Activated naive CD4-positive, alpha-beta T cell treated with anti-CD3 and anti-CD28 coated beads, Interleukin-2, amount 50 U/mL, for 72 hours (primary cell): ENCODE measurements at regions not wholly inside any gene's neighbourhood (a gene's known extent, or its start where the extent isn't known, plus 50 kb on each side); places are given as distances from the start of the nearest gene placed in this dataset.

Experiments used
- ATAC-seq, 2 donors: fragments of 150-1000 bp; cut with Tn5 transposase; 2 replicates each; pipeline ENCODE4 v1.10.0; 2021; ENCODE audit warnings: mild to moderate bottlenecking in 2 of 2, moderate library complexity in 2 of 2
- DNase-seq, 2 donors: peaks; one replicate each; pipeline ENCODE4 v3.0.0; 2021 to 2022; ENCODE audit warnings: low spot score in 2 of 2
- H3K27ac Mint-ChIP-seq, 2 donors: one replicate each; pipeline ENCODE4 v1.8.0; 2022; ENCODE audit warnings: mild to moderate bottlenecking in 2 of 2, mixed read lengths in 2 of 2
- H3K36me3 Mint-ChIP-seq, 2 donors: one replicate each; pipeline ENCODE4 v1.8.0; 2022; ENCODE audit warnings: mixed read lengths in 2 of 2
- H3K9me3 Mint-ChIP-seq, 2 donors: one replicate each; pipeline ENCODE4 v1.8.0; 2022; ENCODE audit warnings: mixed read lengths in 2 of 2

DNA sequence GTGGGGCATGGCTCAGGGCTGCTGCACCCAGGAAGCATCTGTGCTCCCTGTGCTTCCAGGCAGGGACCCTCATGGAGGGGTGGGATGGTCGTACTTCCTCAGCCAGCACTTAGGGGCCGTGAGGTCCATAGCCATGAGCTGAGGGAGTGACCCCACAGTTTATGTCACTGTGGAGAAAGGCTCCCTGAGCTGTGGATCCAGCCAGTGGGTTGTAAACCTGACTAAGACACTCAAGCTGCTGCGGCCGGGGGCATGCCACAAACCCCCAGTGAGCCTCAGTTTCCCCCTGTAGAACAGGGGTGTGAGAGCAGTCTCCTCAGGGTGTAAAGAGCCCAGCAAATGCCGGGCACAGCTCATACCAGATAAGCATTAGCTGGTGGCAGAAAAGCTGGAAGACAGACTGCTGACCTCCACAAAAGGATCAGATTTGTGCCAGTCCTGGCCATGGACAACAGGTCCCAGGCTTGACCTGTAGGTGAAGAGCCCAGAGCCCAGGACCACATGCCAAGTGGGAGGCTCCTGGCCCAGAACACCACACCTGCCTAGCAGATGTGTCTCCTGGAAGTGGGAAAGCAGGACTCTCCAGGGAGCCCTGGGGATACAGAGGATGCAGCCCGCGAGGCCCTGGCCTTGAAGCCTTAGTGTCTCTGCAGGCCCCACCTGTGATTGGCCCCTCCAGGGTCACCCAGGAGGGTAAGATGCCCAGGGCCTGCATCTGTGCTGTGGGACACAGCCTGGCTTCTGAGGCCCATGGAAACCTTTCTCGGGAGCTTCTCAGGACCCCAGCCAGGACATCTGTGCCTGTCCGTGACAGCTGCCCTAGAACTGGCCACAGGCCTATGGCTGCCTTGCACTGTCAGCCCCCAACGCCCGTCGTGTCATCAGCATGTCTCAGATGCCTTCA, 78.1 kb upstream of the RET start:
- ATAC-seq (no peak), DNase-seq (no peak)
- Mint-ChIP-seq H3K9me3 (no peaks in the 10 kb centered on the region), H3K36me3 (no peaks in the 10 kb centered on the region), H3K27ac (no peak overlapping the region)

DNA sequence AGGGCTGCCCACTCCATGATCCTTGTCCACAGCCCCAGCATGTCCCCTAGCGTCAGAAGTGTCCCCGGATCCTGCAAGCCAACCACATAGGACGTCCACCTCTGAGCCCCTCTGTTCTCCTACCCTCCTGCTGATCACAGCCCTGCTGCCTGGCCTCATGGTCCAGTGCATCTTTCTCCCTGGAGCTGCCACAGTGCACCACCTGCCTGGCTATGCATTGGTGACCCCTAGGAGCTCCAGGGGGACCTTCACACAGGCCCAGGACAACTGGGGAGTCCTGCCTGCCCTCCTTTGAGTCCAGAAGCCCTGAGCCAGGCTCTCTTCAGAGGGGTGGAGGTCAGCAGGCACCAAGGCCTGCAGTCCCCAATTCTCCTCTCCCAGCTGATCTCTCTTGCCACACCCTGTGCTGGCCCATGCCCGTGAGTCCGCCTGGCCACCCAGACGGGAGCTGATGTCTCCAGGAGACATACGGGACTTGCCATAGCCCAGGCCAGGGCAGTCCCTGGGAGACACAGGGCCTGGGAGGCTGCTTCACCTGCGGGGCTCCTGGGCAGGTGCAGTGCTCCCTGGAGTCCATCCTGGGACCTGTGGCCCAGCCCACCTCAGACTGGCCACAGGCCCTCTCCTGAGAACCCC, 77.4 kb upstream of the RET start:
- H3K27ac Mint-ChIP-seq, result no peak overlapping the region
- ATAC-seq (no peak), DNase-seq (no peak)
- no peaks in the 10 kb centered on the region for H3K36me3 Mint-ChIP-seq
- no peaks in the 10 kb centered on the region for H3K9me3 Mint-ChIP-seq

- no peaks in the 10 kb centered on the region for H3K9me3 Mint-ChIP-seq
- H3K36me3 Mint-ChIP-seq, result no peaks in the 10 kb centered on the region
- ATAC-seq (no peak), DNase-seq (no peak)
- no peak overlapping the region for H3K27ac Mint-ChIP-seq
Observed at GRCh38 chr10:43000021-43000411, 76.9 kb upstream of the RET start.

GRCh38 chr10:43000651-43001426, 76.0 kb upstream of the RET start:
- no peak for ATAC-seq
- Mint-ChIP-seq H3K36me3 (no peaks in the 10 kb centered on the region), H3K27ac (no peak overlapping the region), H3K9me3 (no peaks in the 10 kb centered on the region)
- DNase-seq, result no peak

DNA sequence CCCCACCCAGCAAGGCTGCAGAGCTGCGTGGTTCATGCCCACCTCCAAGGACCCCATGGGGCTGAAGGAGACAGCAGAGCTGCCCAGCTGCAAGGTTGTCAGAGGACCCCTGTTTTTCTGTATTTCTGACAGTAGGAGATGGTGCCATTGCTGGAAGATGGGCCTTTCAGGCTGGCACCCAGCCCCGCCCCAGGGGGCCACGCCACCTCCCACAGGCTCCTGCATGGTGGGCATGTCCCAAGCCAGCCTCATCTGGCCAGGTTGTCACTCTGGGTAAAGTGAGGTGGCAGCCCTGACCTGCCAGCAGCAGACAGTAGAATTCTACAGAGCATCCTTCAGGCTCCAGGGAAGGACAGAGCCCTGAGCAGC, 75.5 kb upstream of the RET start:
- H3K36me3 Mint-ChIP-seq, result no peaks in the 10 kb centered on the region
- DNase-seq, result no peak
- H3K9me3 Mint-ChIP-seq, result no peaks in the 10 kb centered on the region
- ATAC-seq, result no peak
- no peak overlapping the region for H3K27ac Mint-ChIP-seq

- Mint-ChIP-seq H3K36me3 (no peaks in the 10 kb centered on the region), H3K27ac (no peak overlapping the region), H3K9me3 (no peaks in the 10 kb centered on the region)
- ATAC-seq (no peak), DNase-seq (no peak)
Observed at GRCh38 chr10:43002596-43002995, 74.3 kb upstream of the RET start.

GRCh38 chr10:43006490-43006889, 70.4 kb upstream of the RET start:
- Mint-ChIP-seq H3K36me3 (no peaks in the 10 kb centered on the region), H3K9me3 (no peaks in the 10 kb centered on the region), H3K27ac (no peak overlapping the region)
- DNase-seq (no peak), ATAC-seq (no peak)

- no peak overlapping the region for H3K27ac Mint-ChIP-seq
- no peaks in the 10 kb centered on the region for H3K36me3 Mint-ChIP-seq
- ATAC-seq, result no peak
- H3K9me3 Mint-ChIP-seq, result no peaks in the 10 kb centered on the region
- no peak for DNase-seq
Observed at GRCh38 chr10:43012578-43012977, 64.3 kb upstream of the RET start.

DNA sequence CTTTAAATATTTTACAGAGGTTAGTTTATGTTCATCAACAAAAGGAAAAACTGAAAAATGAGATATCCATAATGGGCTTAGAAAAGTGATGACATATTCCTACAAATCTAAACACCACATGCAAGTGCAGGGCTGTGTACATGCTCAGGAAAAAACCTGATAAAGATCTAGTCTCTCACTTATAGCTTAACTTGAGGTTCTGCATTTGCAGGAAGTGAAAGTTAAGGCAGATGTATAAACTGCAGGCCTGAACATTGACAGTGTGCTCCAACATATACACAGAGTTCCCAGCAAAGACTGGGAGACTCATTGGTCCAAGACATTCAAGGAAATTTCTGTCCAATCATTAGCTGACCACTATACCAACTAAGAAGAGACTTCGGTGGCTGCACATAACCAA, 63.8 kb upstream of the RET start:
- Mint-ChIP-seq H3K36me3 (no peaks in the 10 kb centered on the region), H3K27ac (no peak overlapping the region), H3K9me3 (no peaks in the 10 kb centered on the region)
- no peak for DNase-seq
- no peak for ATAC-seq

- Mint-ChIP-seq H3K36me3 (no peaks in the 10 kb centered on the region), H3K9me3 (peaks cover 1 to 4% of the 10 kb centered on the region in 2 donors), H3K27ac (no peak overlapping the region)
- no peak for ATAC-seq
- DNase-seq, result no peak
Observed at GRCh38 chr10:43024524-43024923, 52.3 kb upstream of the RET start.

GRCh38 chr10:43024942-43025700, 51.7 kb upstream of the RET start:
- Mint-ChIP-seq H3K9me3 (peaks cover 4 to 7% of the 10 kb centered on the region in 2 donors), H3K36me3 (no peaks in the 10 kb centered on the region), H3K27ac (no peak overlapping the region)
- ATAC-seq, result no peak
- DNase-seq, result no peak

GRCh38 chr10:43026039-43026973, 50.6 kb upstream of the RET start:
- DNase-seq, result no peak
- no peak for ATAC-seq
- Mint-ChIP-seq H3K9me3 (peaks cover 4 to 7% of the 10 kb centered on the region in 2 donors), H3K36me3 (no peaks in the 10 kb centered on the region), H3K27ac (no peak overlapping the region)
